Ishikawa (cell line): ENCODE measurements at regions not wholly inside any gene's neighbourhood (a gene's known extent, or its start where the extent isn't known, plus 50 kb on each side); places are given as distances from the start of the nearest gene placed in this dataset.

Source experiments
- CEBPB ChIP-seq: IDR thresholded peaks from 2 replicates; pipeline ENCODE4 v1.6.1; 2012
- CREB1 ChIP-seq: IDR thresholded peaks from 2 replicates; pipeline ENCODE4 v1.6.1; 2012; ENCODE audit warnings: low read depth
- EGR1 ChIP-seq: IDR thresholded peaks from 2 replicates; pipeline ENCODE4 v1.6.1; 2012
- EP300 ChIP-seq: IDR thresholded peaks from 2 replicates; pipeline ENCODE4 v1.6.1; 2012; ENCODE audit warnings: borderline replicate concordance
- FOXM1 ChIP-seq: IDR thresholded peaks from 2 replicates; pipeline ENCODE4 v1.6.1; 2012; ENCODE audit warnings: low read depth, borderline replicate concordance
- NFIC ChIP-seq: IDR thresholded peaks from 2 replicates; pipeline ENCODE4 v1.6.1; 2012
- RAD21 ChIP-seq: IDR thresholded peaks from 2 replicates; pipeline ENCODE4 v1.6.1; 2012; ENCODE audit warnings: low read depth
- TAF1 ChIP-seq: IDR thresholded peaks from 2 replicates; pipeline ENCODE4 v1.6.1; 2012; ENCODE audit warnings: low read depth, mild to moderate bottlenecking
- TCF12 ChIP-seq: IDR thresholded peaks from 2 replicates; pipeline ENCODE4 v1.6.1; 2012; ENCODE audit warnings: low read depth
- TEAD4 ChIP-seq: IDR thresholded peaks from 2 replicates; pipeline ENCODE4 v1.6.1; 2012
- YY1 ChIP-seq: IDR thresholded peaks from 2 replicates; pipeline ENCODE4 v1.6.1; 2012; ENCODE audit warnings: low read depth
- ZBTB7A ChIP-seq: IDR thresholded peaks from 2 replicates; pipeline ENCODE4 v1.6.1; 2012; ENCODE audit warnings: low read depth
- TF ChIP-seq, protein P1 (sequence below): IDR thresholded peaks from 2 replicates; pipeline ENCODE4 v1.6.1; 2012
- TF ChIP-seq, protein P2 (sequence below): IDR thresholded peaks from 2 replicates; pipeline ENCODE4 v1.6.1; 2012
- TF ChIP-seq, protein P3 (sequence below): IDR thresholded peaks from 2 replicates; pipeline ENCODE4 v1.6.1; 2012; ENCODE audit warnings: low read depth, mild to moderate bottlenecking

DNA sequence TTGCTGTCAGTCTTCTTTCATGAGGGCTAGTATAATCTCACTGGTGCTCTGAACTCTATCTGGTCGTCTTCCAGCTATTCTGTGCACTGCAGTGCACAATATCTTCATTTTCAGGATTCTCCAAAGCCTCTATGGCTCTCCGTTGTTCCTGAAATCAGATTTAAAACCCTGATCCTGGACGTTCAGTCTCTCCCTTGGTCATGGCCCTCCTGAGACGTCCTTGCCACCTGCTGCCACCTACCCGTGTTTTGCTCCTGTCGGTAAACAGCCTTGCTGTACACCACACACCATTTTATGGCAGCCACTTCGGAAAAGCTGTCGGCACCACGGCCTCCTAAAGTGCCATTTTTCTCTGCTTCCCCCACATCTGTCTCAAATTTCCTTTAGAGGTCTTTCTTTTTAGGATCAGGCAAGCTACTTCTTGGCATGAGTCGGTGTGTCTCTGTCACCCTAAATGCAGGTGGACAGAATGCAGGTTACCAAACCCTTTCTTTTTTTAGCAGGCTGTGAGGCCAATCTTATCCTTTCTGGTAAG lies 170.0 kb downstream of the HRH4 start:
- no peak for TF ChIP-seq EGR1
- TF ChIP-seq NFIC = no peak
- TF ChIP-seq CEBPB = no peak
- TF ChIP-seq, protein P1, sequence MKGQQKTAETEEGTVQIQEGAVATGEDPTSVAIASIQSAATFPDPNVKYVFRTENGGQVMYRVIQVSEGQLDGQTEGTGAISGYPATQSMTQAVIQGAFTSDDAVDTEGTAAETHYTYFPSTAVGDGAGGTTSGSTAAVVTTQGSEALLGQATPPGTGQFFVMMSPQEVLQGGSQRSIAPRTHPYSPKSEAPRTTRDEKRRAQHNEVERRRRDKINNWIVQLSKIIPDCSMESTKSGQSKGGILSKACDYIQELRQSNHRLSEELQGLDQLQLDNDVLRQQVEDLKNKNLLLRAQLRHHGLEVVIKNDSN = no peak
- TF ChIP-seq FOXM1 = no peak
- no peak for TF ChIP-seq TEAD4
- TF ChIP-seq, protein P2, sequence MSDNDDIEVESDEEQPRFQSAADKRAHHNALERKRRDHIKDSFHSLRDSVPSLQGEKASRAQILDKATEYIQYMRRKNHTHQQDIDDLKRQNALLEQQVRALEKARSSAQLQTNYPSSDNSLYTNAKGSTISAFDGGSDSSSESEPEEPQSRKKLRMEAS = no peak
- no peak for TF ChIP-seq ZBTB7A
- TF ChIP-seq EP300 = no peak
- TF ChIP-seq TCF12 = no peak
- TF ChIP-seq, protein P3, sequence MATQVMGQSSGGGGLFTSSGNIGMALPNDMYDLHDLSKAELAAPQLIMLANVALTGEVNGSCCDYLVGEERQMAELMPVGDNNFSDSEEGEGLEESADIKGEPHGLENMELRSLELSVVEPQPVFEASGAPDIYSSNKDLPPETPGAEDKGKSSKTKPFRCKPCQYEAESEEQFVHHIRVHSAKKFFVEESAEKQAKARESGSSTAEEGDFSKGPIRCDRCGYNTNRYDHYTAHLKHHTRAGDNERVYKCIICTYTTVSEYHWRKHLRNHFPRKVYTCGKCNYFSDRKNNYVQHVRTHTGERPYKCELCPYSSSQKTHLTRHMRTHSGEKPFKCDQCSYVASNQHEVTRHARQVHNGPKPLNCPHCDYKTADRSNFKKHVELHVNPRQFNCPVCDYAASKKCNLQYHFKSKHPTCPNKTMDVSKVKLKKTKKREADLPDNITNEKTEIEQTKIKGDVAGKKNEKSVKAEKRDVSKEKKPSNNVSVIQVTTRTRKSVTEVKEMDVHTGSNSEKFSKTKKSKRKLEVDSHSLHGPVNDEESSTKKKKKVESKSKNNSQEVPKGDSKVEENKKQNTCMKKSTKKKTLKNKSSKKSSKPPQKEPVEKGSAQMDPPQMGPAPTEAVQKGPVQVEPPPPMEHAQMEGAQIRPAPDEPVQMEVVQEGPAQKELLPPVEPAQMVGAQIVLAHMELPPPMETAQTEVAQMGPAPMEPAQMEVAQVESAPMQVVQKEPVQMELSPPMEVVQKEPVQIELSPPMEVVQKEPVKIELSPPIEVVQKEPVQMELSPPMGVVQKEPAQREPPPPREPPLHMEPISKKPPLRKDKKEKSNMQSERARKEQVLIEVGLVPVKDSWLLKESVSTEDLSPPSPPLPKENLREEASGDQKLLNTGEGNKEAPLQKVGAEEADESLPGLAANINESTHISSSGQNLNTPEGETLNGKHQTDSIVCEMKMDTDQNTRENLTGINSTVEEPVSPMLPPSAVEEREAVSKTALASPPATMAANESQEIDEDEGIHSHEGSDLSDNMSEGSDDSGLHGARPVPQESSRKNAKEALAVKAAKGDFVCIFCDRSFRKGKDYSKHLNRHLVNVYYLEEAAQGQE = no peak
- no peak for TF ChIP-seq RAD21
- no peak for TF ChIP-seq CREB1
- no peak for TF ChIP-seq TAF1
- no peak for TF ChIP-seq YY1

DNA sequence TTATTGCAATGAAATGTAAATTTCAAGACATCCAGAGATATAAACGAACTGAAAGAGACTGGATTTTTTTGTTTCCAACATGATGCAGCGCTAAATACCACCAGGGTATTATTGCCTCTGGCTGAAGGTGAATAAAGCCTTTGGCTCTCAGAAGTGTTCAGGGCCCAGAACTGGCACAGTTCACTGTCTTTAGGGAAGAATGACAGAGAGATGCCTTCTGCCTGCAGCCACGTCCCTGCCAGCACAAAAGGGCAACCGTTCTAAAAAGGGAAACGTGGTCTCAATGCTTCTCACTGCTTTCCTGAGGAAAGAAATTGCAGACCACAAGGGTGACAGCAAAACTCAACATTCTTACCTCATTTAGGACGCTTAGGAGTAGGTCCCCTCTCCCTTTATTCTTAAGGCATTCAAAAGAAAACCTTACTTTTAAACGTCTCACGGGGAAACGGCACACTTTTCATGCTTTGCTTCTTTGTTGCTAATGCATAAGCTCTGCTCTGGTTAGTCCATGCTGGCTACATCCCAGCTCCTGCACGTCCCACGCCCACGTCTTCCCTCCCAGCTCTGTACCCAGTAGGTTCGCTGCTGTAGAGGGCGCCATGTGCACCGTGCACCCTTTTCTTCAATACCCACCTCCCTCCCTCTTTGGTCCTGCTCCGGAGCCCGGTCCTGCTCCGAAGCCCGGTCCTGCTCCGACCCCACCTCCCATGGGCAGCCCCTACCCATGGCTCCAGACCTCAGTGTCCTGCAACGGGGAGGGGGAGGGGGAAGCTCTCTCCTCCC lies 171.0 kb downstream of the HRH4 start:
- TF ChIP-seq FOXM1 = no peak
- TF ChIP-seq TAF1 = no peak
- TF ChIP-seq TCF12 = no peak
- no peak for TF ChIP-seq CREB1
- TF ChIP-seq, protein P2 = no peak
- TF ChIP-seq EGR1 = no peak
- no peak for TF ChIP-seq NFIC
- TF ChIP-seq CEBPB = no peak
- no peak for TF ChIP-seq EP300
- TF ChIP-seq, protein P3 = no peak

DNA sequence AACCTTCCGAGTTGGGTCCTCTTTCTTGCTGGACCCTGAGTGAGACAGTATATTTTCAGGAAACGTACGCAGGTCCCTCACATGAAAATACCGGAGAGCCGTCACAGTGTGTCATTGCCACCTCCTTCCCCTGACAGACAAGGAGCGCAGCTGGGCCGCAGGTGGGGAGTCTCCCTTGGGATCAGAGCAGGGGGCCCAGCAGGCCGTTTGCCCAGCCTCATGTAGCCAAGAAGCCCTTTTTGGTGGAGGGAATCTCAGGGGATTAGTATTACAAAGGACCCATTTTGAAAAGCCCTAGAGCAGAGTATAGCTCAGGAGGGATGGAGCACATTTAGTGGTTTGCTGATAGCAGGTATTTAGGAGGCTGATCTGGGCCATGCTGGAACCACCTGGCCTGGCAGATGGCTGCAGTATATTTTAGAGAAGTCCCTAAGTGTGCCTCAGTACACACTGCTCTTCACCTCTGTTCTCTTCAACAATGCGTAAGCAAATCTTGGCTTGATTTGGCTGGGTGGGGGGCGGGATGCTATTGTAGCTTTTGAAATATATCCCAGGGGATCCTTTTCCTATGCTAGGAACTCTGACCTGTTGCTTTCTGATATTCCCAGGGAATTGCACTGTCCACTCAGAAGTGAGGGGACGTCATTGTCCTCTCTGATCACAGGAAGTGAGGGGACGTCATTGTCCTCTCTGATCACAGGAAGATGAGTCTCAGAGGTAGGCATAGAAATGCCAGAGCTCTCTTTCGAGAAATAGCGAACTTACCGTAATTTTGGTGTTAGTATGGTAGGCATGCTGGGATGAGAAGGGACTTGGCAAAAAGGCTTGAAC lies 171.9 kb downstream of the HRH4 start:
- TF ChIP-seq EP300 (no peak), EGR1 (no peak), CREB1 (no peak), YY1 (no peak), FOXM1 (no peak), TAF1 (no peak), TEAD4 (no peak), RAD21 (no peak), TCF12 (no peak)
- TF ChIP-seq, protein P2 = no peak
- TF ChIP-seq, protein P1 = no peak
- TF ChIP-seq, protein P3 = no peak
